CD4-positive, CD25-positive, alpha-beta regulatory T cell (primary cell): ENCODE measurements at regions not wholly inside any gene's neighbourhood (a gene's known extent, or its start where the extent isn't known, plus 50 kb on each side); places are given as distances from the start of the nearest gene placed in this dataset.

Source experiments
- ATAC-seq, 2 donors: fragments of 150-1000 bp; cut with Tn5 transposase; one replicate each; pipeline ENCODE4 v1.10.0; 2021; ENCODE audit warnings: low read depth in 2 of 2, moderate number of reproducible peaks in 2 of 2, moderate library complexity in 1 of 2
- DNase-seq, 3 donors: peaks; one replicate each; pipeline versions ENCODE4 v3.0.0 to v3.0.0-alpha.2; 2012 to 2022; ENCODE audit warnings: mixed read lengths in 1 of 3
- H3K27ac ChIP-seq: one replicate; pipeline ENCODE4 v1.7.0; 2013; ENCODE audit warnings: mild to moderate bottlenecking, low read length; ENCODE audit not compliant: insufficient read depth, poor library complexity, severe bottlenecking
- H3K27me3 ChIP-seq: one replicate; pipeline ENCODE4 v1.7.0; 2013; ENCODE audit warnings: low read length; ENCODE audit not compliant: control insufficient read depth, insufficient read depth
- H3K36me3 ChIP-seq: one replicate; pipeline ENCODE4 v1.7.0; 2013; ENCODE audit warnings: mild to moderate bottlenecking, low read length, moderate library complexity; ENCODE audit not compliant: control insufficient read depth, insufficient read depth
- H3K4me1 ChIP-seq: 2 replicates; pipeline ENCODE4 v1.7.0; 2013; ENCODE audit warnings: mild to moderate bottlenecking, low read length; ENCODE audit not compliant: insufficient read depth, control insufficient read depth, poor library complexity, severe bottlenecking
- H3K4me3 ChIP-seq: one replicate; pipeline ENCODE4 v1.7.0; 2013; ENCODE audit warnings: low read depth, mild to moderate bottlenecking, low read length, moderate library complexity
- H3K9me3 ChIP-seq, 2 experiments: 1 replicate in 1 of 2; 2 replicates in 1 of 2; pipeline ENCODE4 v1.7.0; 2013; ENCODE audit warnings: low read length in 2 of 2, mild to moderate bottlenecking in 1 of 2, moderate library complexity in 1 of 2; ENCODE audit not compliant: control insufficient read depth in 2 of 2
- H3K27ac Mint-ChIP-seq, 3 donors: one replicate each; pipeline ENCODE4 v1.8.0; 2020 to 2022; ENCODE audit warnings: mild to moderate bottlenecking in 3 of 3, mixed read lengths in 3 of 3, moderate library complexity in 2 of 3
- H3K27me3 Mint-ChIP-seq: one replicate; pipeline ENCODE4 v1.8.0; 2022; ENCODE audit warnings: mild to moderate bottlenecking, mixed read lengths
- H3K36me3 Mint-ChIP-seq: one replicate; pipeline ENCODE4 v1.8.0; 2020; ENCODE audit warnings: mixed read lengths
- H3K4me1 Mint-ChIP-seq, 4 donors: one replicate each; pipeline ENCODE4 v1.8.0; 2020 to 2022; ENCODE audit warnings: mixed read lengths in 4 of 4, mild to moderate bottlenecking in 1 of 4
- H3K4me3 Mint-ChIP-seq, 4 donors: one replicate each; pipeline ENCODE4 v1.8.0; 2020 to 2022; ENCODE audit warnings: mild to moderate bottlenecking in 4 of 4, mixed read lengths in 4 of 4, moderate library complexity in 3 of 4
- H3K9me3 Mint-ChIP-seq, 7 donors: one replicate each; pipeline ENCODE4 v1.8.0; 2020 to 2022; ENCODE audit warnings: mixed read lengths in 7 of 7, mild to moderate bottlenecking in 3 of 7, moderate library complexity in 2 of 7

DNA sequence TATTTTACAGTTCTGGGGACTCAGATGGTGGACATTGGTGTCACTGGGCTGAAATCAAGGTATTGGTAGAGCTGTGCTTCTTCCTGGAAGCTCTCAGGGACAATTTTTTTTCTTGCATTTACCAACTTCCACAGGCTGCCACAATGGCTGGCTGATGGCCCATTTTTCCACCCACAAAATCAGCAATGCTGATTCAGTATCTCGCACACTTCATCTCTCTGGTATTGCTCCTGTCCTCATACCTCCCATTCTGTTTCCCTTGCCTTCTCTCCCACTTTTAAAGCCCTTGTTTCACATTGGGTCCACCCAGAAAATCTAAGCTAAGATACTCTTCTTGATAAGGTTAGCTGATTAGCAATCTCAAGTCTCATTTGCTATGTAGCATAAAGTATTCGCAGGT lies 530.9 kb upstream of the POM121L12 start:
- Mint-ChIP-seq H3K4me3 (no peak overlapping the region), H3K36me3 (no peaks in the 10 kb centered on the region), H3K27ac (no peak overlapping the region), H3K9me3 (peaks cover 0 to 9% (median 4%) of the 10 kb centered on the region in 7 donors), H3K27me3 (no peaks in the 10 kb centered on the region), H3K4me1 (no peaks in the 10 kb centered on the region)
- Histone ChIP-seq H3K9me3 (peaks cover 2 to 3% of the 10 kb centered on the region in 2 experiments), H3K27ac (no peak overlapping the region), H3K36me3 (no peaks in the 10 kb centered on the region), H3K4me1 (no peaks in the 10 kb centered on the region), H3K27me3 (no peaks in the 10 kb centered on the region), H3K4me3 (no peak overlapping the region)
- DNase-seq (no peak), ATAC-seq (no peak)

GRCh38 chr7:52502281-52502680 lies 533.2 kb upstream of the POM121L12 start:
- Mint-ChIP-seq H3K4me3 (no peak overlapping the region), H3K27me3 (no peaks in the 10 kb centered on the region), H3K36me3 (no peaks in the 10 kb centered on the region), H3K27ac (no peak overlapping the region), H3K4me1 (no peaks in the 10 kb centered on the region), H3K9me3 (peaks cover 0 to 9% (median 4%) of the 10 kb centered on the region in 7 donors)
- DNase-seq: no peak
- Histone ChIP-seq H3K27ac (no peak overlapping the region), H3K4me1 (no peaks in the 10 kb centered on the region), H3K9me3 (peaks cover 2 to 3% of the 10 kb centered on the region in 2 experiments), H3K4me3 (no peak overlapping the region), H3K36me3 (no peaks in the 10 kb centered on the region), H3K27me3 (no peaks in the 10 kb centered on the region)
- ATAC-seq: no peak

GRCh38 chr7:52501696-52502095 lies 533.7 kb upstream of the POM121L12 start:
- Histone ChIP-seq H3K4me3 (no peak overlapping the region), H3K27me3 (no peaks in the 10 kb centered on the region), H3K27ac (no peak overlapping the region), H3K4me1 (no peaks in the 10 kb centered on the region), H3K9me3 (peaks cover 2 to 3% of the 10 kb centered on the region in 2 experiments), H3K36me3 (no peaks in the 10 kb centered on the region)
- DNase-seq (no peak), ATAC-seq (no peak)
- Mint-ChIP-seq H3K27me3 (no peaks in the 10 kb centered on the region), H3K27ac (no peak overlapping the region), H3K4me1 (no peaks in the 10 kb centered on the region), H3K9me3 (peaks cover 0 to 12% (median 4%) of the 10 kb centered on the region in 7 donors), H3K36me3 (no peaks in the 10 kb centered on the region), H3K4me3 (no peak overlapping the region)

DNA sequence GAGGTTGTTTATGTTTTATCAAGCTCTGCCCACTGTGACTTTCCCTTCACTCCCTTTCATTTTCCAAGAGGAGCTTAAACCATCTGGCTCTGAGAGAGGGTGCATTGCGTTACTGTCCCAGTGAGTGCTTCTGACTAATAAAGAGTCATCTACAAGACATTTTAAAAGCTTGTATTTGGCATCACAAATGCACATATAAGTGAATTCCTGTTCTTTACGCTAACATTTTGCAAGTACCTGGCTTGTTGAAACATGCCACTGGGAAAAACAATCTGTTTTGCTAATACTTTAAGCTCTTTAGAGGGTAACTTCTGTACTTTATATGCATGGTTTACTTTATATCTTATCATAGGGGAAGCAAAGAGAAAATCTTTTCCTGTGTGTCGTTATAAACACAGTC lies 534.6 kb upstream of the POM121L12 start:
- no peak overlapping the region for H3K4me3 Mint-ChIP-seq
- Histone ChIP-seq H3K4me1 (no peaks in the 10 kb centered on the region), H3K4me3 (no peak overlapping the region), H3K9me3 (peaks cover 2 to 3% of the 10 kb centered on the region in 2 experiments), H3K36me3 (no peaks in the 10 kb centered on the region), H3K27me3 (no peaks in the 10 kb centered on the region), H3K27ac (no peak overlapping the region)
- H3K36me3 Mint-ChIP-seq: no peaks in the 10 kb centered on the region
- no peak for ATAC-seq
- no peak overlapping the region for H3K27ac Mint-ChIP-seq
- peaks cover 0 to 10% (median 3%) of the 10 kb centered on the region in 7 donors for H3K9me3 Mint-ChIP-seq
- H3K4me1 Mint-ChIP-seq: no peaks in the 10 kb centered on the region
- DNase-seq: no peak
- no peaks in the 10 kb centered on the region for H3K27me3 Mint-ChIP-seq

DNA sequence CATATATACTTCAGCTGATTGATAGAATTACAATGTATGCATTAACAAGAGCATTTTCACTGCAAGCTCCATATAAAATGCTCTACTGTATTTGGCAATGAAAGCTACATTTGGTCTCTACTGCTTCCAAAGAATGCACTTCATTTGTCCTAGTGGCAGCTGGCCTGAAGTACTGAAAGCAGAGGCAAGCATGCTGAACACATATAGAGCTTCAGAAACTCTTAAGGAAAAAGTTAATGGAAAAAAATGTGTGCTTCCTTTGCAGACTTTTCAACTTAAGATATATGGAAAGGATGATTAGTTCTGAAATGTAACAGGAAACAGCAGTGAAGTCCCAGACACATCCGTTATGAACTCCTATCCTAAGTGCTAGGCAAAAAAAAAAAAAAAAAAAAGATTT lies 537.1 kb upstream of the POM121L12 start:
- no peak overlapping the region for H3K4me3 Mint-ChIP-seq
- no peak overlapping the region for H3K4me3 ChIP-seq
- H3K27me3 Mint-ChIP-seq: no peaks in the 10 kb centered on the region
- no peak for ATAC-seq
- no peaks in the 10 kb centered on the region for H3K36me3 ChIP-seq
- H3K9me3 ChIP-seq: peaks cover 0 to 3% of the 10 kb centered on the region in 2 experiments
- H3K4me1 Mint-ChIP-seq: no peaks in the 10 kb centered on the region
- no peaks in the 10 kb centered on the region for H3K4me1 ChIP-seq
- no peak overlapping the region for H3K27ac Mint-ChIP-seq
- no peak overlapping the region for H3K27ac ChIP-seq
- no peaks in the 10 kb centered on the region for H3K36me3 Mint-ChIP-seq
- no peaks in the 10 kb centered on the region for H3K27me3 ChIP-seq
- no peak for DNase-seq
- peaks cover 0 to 9% (median 3%) of the 10 kb centered on the region in 7 donors for H3K9me3 Mint-ChIP-seq

- H3K4me1 Mint-ChIP-seq: no peaks in the 10 kb centered on the region
- H3K4me3 ChIP-seq: no peak overlapping the region
- no peak overlapping the region for H3K27ac ChIP-seq
- no peaks in the 10 kb centered on the region for H3K27me3 Mint-ChIP-seq
- H3K36me3 ChIP-seq: no peaks in the 10 kb centered on the region
- peaks cover 0 to 12% (median 9%) of the 10 kb centered on the region in 7 donors for H3K9me3 Mint-ChIP-seq
- H3K9me3 ChIP-seq: peaks cover 3 to 6% of the 10 kb centered on the region in 2 experiments
- H3K4me3 Mint-ChIP-seq: no peak overlapping the region
- H3K27me3 ChIP-seq: no peaks in the 10 kb centered on the region
- ATAC-seq (no peak), DNase-seq (no peak)
- no peak overlapping the region for H3K27ac Mint-ChIP-seq
- H3K36me3 Mint-ChIP-seq: no peaks in the 10 kb centered on the region
- no peaks in the 10 kb centered on the region for H3K4me1 ChIP-seq
Measured at GRCh38 chr7:52486267-52486666, 549.2 kb upstream of the POM121L12 start.

DNA sequence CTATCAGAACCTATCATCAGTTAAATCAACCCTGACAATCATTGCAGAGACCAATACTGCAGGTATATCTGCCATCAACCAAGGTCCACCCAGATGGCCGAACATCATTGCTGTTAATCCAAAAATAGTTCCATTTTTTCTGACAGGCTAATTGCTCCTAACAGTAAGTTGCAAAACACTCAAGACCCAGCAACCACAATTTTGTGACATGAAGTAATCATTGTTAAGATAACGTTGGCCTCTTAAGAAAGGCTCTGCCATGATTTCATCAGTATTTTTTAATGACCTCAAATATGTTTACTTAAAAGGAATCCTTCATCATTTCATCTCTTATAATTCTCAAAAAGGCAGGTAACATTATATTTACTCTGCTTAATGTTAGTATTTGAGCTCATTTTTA lies 553.4 kb upstream of the POM121L12 start:
- DNase-seq (no peak), ATAC-seq (no peak)
- Histone ChIP-seq H3K4me3 (no peak overlapping the region), H3K27me3 (no peaks in the 10 kb centered on the region), H3K9me3 (peaks cover 3 to 6% of the 10 kb centered on the region in 2 experiments), H3K36me3 (no peaks in the 10 kb centered on the region), H3K4me1 (no peaks in the 10 kb centered on the region), H3K27ac (no peak overlapping the region)
- Mint-ChIP-seq H3K4me1 (no peaks in the 10 kb centered on the region), H3K36me3 (no peaks in the 10 kb centered on the region), H3K4me3 (no peak overlapping the region), H3K27me3 (no peaks in the 10 kb centered on the region), H3K27ac (no peak overlapping the region), H3K9me3 (peaks cover 0 to 17% (median 6%) of the 10 kb centered on the region in 7 donors)

GRCh38 chr7:52481571-52481970 lies 553.9 kb upstream of the POM121L12 start:
- Histone ChIP-seq H3K4me3 (no peak overlapping the region), H3K27me3 (no peaks in the 10 kb centered on the region), H3K36me3 (no peaks in the 10 kb centered on the region), H3K9me3 (peaks cover 3 to 6% of the 10 kb centered on the region in 2 experiments), H3K4me1 (no peaks in the 10 kb centered on the region), H3K27ac (no peak overlapping the region)
- Mint-ChIP-seq H3K4me1 (no peaks in the 10 kb centered on the region), H3K9me3 (peaks cover 0 to 17% (median 5%) of the 10 kb centered on the region in 7 donors), H3K27me3 (no peaks in the 10 kb centered on the region), H3K36me3 (no peaks in the 10 kb centered on the region), H3K4me3 (no peak overlapping the region), H3K27ac (no peak overlapping the region)
- DNase-seq (no peak), ATAC-seq (no peak)
